ENCODE measurements at regions not wholly inside any gene's neighbourhood (a gene's known extent, or its start where the extent isn't known, plus 50 kb on each side); places are given as distances from the start of the nearest gene placed in this dataset.

- POLR2A ChIA-PET = no interaction called here
- peak overlapping the region; percentile 42 for H2AFZ ChIP-seq (ENCODE audit: low read depth, low read length)
- BruUV-seq (replicated peaks) = no TSS peak
Measured at GRCh38 chr11:103552086-103552485, 442.9 kb downstream of the DYNC2H1 start.

GRCh38 chr11:103556171-103556570 lies 446.9 kb downstream of the DYNC2H1 start:
- TF ChIP-seq MYC (IDR thresholded peaks at IDR 0.05; ENCODE audit: low read depth, low read length) = no peak
- TF ChIP-seq GATA2 (IDR thresholded peaks at IDR 0.05; ENCODE audit: insufficient read depth, insufficient read length, low read depth, low read length) = no peak
- TF ChIP-seq EZH2 (IDR thresholded peaks at IDR 0.05; ENCODE audit: borderline replicate concordance, low read depth, low read length, severe bottlenecking) = no peak
- no peak for TF ChIP-seq POLR2A (IDR thresholded peaks at IDR 0.05; ENCODE audit: low read depth, low read length)
- TF ChIP-seq JUN (IDR thresholded peaks at IDR 0.05; ENCODE audit: borderline replicate concordance, insufficient read depth, insufficient read length, low read depth) = no peak
- no peak for TF ChIP-seq MAX (IDR thresholded peaks at IDR 0.05; ENCODE audit: insufficient read depth, insufficient read length)
- TF ChIP-seq CTCF (IDR thresholded peaks at IDR 0.05; ENCODE audit: extremely low read depth in 1 of 2, insufficient read depth in 1 of 2, low read depth in 1 of 2, low read length in 2 of 2) = no peak
- no peak for TF ChIP-seq FOS (IDR thresholded peaks at IDR 0.05; ENCODE audit: borderline replicate concordance, insufficient read depth, low read length)
- no peak for TF ChIP-seq POLR2AphosphoS5 (IDR thresholded peaks at IDR 0.05; ENCODE audit: insufficient read depth, low read depth, low read length)
- Histone ChIP-seq H3K27ac (ENCODE audit: insufficient read depth, low read depth, low read length) (no peak overlapping the region), H3K36me3 (ENCODE audit: control insufficient read depth in 2 of 2, extremely low read depth in 1 of 2, insufficient read depth in 2 of 2, low read length in 2 of 2) (no peaks in the 10 kb centered on the region), H3K4me2 (ENCODE audit: insufficient read depth, low read length) (no peak overlapping the region), H3K9me3 (replicated peaks; ENCODE audit: control insufficient read depth, insufficient read depth, low read length) (no peaks in the 10 kb centered on the region), H3K27me3 (ENCODE audit: control insufficient read depth in 2 of 2, insufficient read depth in 2 of 2, low read length in 2 of 2) (no peaks in the 10 kb centered on the region), H4K20me1 (replicated peaks; ENCODE audit: control insufficient read depth, extremely low read depth, insufficient read depth, low read length) (no peaks in the 10 kb centered on the region), H2AFZ (ENCODE audit: low read depth, low read length) (no peak overlapping the region), H3K9me1 (replicated peaks; ENCODE audit: control insufficient read depth, extremely low read depth, insufficient read depth, low read length) (no peaks in the 10 kb centered on the region), H3K4me1 (ENCODE audit: control insufficient read depth, extremely low read depth, insufficient read depth, low read length) (no peaks in the 10 kb centered on the region), H3K79me2 (ENCODE audit: control insufficient read depth, insufficient read depth, low read length) (no peaks in the 10 kb centered on the region), H3K9ac (replicated peaks; ENCODE audit: extremely low read depth, insufficient read depth, low read length) (no peak overlapping the region), H3K4me3 (replicated peaks in 1 of 3; ENCODE audit: insufficient read depth in 1 of 3, low read depth in 1 of 3, low read length in 3 of 3) (no peak overlapping the region)
- ChIA-PET CTCF (interaction anchor here (1.5 to 2.1 kb wide), 2 partner anchors 18 to 45 kb away, joined by 3 to 11 read pairs; no protein-coding TSS in a partner anchor), POLR2A (no interaction called here)
- no peak for FAIRE-seq
- dilution Hi-C loops (cut with MboI; ENCODE audit: extremely low pct_ligation_motif_present, low sequenced_read_pairs) = no loop called here
- BruUV-seq (replicated peaks) = no TSS peak
- intact Hi-C loops (cut with micrococcal nuclease) = no loop called here
- DNase-seq (ENCODE audit: low read depth, low spot score) = no peak

More at GRCh38 chr11:103552086-103552485, 442.9 kb downstream of the DYNC2H1 start:
- intact Hi-C loops (cut with micrococcal nuclease) = no loop called here
- no peaks in the 10 kb centered on the region for H3K9me1 ChIP-seq (replicated peaks; ENCODE audit: control insufficient read depth, extremely low read depth, insufficient read depth, low read length)
- H3K27ac ChIP-seq (ENCODE audit: insufficient read depth, low read depth, low read length) = no peak overlapping the region
- no peaks in the 10 kb centered on the region for H3K36me3 ChIP-seq (ENCODE audit: control insufficient read depth in 2 of 2, extremely low read depth in 1 of 2, insufficient read depth in 2 of 2, low read length in 2 of 2)
- H3K9me3 ChIP-seq (replicated peaks; ENCODE audit: control insufficient read depth, insufficient read depth, low read length) = no peaks in the 10 kb centered on the region
- no peaks in the 10 kb centered on the region for H3K27me3 ChIP-seq (ENCODE audit: control insufficient read depth in 2 of 2, insufficient read depth in 2 of 2, low read length in 2 of 2)
- dilution Hi-C loops (cut with MboI; ENCODE audit: extremely low pct_ligation_motif_present, low sequenced_read_pairs) = no loop called here
- H4K20me1 ChIP-seq (replicated peaks; ENCODE audit: control insufficient read depth, extremely low read depth, insufficient read depth, low read length) = no peaks in the 10 kb centered on the region
- H3K79me2 ChIP-seq (ENCODE audit: control insufficient read depth, insufficient read depth, low read length) = no peaks in the 10 kb centered on the region
- H3K4me3 ChIP-seq (replicated peaks in 1 of 3; ENCODE audit: insufficient read depth in 1 of 3, low read depth in 1 of 3, low read length in 3 of 3) = no peak overlapping the region
- DNase-seq (ENCODE audit: low read depth, low spot score) = peak; percentile 63
- FAIRE-seq = no peak
- no peak overlapping the region for H3K9ac ChIP-seq (replicated peaks; ENCODE audit: extremely low read depth, insufficient read depth, low read length)
- TF ChIP-seq EZH2 (IDR thresholded peaks at IDR 0.05; ENCODE audit: borderline replicate concordance, low read depth, low read length, severe bottlenecking) = no peak
- no peak for TF ChIP-seq GATA2 (IDR thresholded peaks at IDR 0.05; ENCODE audit: insufficient read depth, insufficient read length, low read depth, low read length)
- TF ChIP-seq POLR2AphosphoS5 (IDR thresholded peaks at IDR 0.05; ENCODE audit: insufficient read depth, low read depth, low read length) = no peak
- no peak for TF ChIP-seq MYC (IDR thresholded peaks at IDR 0.05; ENCODE audit: low read depth, low read length)
- TF ChIP-seq POLR2A (IDR thresholded peaks at IDR 0.05; ENCODE audit: low read depth, low read length) = no peak
- TF ChIP-seq MAX (IDR thresholded peaks at IDR 0.05; ENCODE audit: insufficient read depth, insufficient read length) = no peak
- peaks cover 2% of the 10 kb centered on the region for H3K4me1 ChIP-seq (ENCODE audit: control insufficient read depth, extremely low read depth, insufficient read depth, low read length)
- CTCF ChIA-PET = interaction anchor here (1.0 to 1.4 kb wide), 2 partner anchors 13 to 189 kb away, joined by 3 read pairs; no protein-coding TSS in a partner anchor
- no peak overlapping the region for H3K4me2 ChIP-seq (ENCODE audit: insufficient read depth, low read length)
